ENCODE measurements at regions not wholly inside any gene's neighbourhood (a gene's known extent, or its start where the extent isn't known, plus 50 kb on each side); places are given as distances from the start of the nearest gene placed in this dataset.

DNA sequence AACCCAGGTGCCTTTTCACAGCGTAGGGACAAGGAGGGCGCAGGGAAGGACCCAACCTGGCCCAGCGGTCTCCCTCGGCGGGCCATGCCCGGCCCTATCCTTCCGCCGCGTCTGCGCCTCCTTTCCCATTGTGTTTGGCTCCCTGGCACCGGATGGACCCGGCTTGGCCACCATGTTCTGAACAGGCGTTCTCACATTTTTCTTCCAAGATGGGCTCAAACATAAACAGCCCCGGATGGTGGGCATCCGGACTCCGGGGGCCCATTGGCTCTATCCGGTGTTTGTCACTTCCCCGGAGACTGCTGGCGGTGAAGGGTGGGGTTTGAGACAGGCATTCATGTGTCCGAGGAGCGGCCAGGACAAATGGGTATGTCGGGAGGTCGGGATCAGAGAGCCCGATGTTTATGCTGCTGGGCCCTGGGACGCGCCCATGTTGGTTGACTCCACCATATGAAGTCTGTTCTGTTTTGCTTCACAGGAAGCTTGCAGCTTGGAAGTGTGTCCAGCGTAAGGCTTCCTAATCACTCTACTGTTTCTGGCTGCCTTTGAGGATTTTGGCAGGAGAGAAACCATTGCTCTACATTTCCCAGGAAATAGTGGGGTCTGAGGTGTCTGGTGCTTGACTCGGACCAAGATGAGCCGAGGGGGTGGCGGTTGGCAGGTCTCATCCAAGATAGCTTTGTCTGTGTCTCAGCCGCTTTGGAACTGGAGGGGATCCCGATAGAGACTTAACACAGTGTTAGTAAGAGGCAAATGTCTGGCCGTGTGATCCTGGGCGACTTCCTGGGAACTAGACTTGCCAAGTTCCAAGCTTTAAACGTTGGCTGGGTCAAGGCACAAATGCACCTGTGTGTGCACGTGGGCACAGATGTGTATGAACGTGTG, 188.3 kb downstream of the IRF8 start:
- DNase-seq (ENCODE audit: low spot score), result peak; percentile 56
- H3K36me3 ChIP-seq (ENCODE audit: low read depth), result no peaks in the 10 kb centered on the region
- H3K27me3 ChIP-seq (ENCODE audit: insufficient read depth, poor library complexity, severe bottlenecking), result peaks cover 20% of the 10 kb centered on the region
- no peak overlapping the region for H3K4me3 ChIP-seq (ENCODE audit: severe bottlenecking)
- TF ChIP-seq, protein P1, sequence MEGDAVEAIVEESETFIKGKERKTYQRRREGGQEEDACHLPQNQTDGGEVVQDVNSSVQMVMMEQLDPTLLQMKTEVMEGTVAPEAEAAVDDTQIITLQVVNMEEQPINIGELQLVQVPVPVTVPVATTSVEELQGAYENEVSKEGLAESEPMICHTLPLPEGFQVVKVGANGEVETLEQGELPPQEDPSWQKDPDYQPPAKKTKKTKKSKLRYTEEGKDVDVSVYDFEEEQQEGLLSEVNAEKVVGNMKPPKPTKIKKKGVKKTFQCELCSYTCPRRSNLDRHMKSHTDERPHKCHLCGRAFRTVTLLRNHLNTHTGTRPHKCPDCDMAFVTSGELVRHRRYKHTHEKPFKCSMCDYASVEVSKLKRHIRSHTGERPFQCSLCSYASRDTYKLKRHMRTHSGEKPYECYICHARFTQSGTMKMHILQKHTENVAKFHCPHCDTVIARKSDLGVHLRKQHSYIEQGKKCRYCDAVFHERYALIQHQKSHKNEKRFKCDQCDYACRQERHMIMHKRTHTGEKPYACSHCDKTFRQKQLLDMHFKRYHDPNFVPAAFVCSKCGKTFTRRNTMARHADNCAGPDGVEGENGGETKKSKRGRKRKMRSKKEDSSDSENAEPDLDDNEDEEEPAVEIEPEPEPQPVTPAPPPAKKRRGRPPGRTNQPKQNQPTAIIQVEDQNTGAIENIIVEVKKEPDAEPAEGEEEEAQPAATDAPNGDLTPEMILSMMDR (IDR thresholded peaks at IDR 0.05; ENCODE audit: poor library complexity, severe bottlenecking), result no peak
- ATAC-seq (ENCODE audit: low read depth), result no peak
- no peaks in the 10 kb centered on the region for H3K9me3 ChIP-seq (ENCODE audit: severe bottlenecking)
- H3K4me1 ChIP-seq (ENCODE audit: insufficient read depth, poor library complexity, severe bottlenecking), result no peaks in the 10 kb centered on the region
- H3K27ac ChIP-seq (ENCODE audit: poor library complexity, severe bottlenecking), result no peak overlapping the region

DNA sequence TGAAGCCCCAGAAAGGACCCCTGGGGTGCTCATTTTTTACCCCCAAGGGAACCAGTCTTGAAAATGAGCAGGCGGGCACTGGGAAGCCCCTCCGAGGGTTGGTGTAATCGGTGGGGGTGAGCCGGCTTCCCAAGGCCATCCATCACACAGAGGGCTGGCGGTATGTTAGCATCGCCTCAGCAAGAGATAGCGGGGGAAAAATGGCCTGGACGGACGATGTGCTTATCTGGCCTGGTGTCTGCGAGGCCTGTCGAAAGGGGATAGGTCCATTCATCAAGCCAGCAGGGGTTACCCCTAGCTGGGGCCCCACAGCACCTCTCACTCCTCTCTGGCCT, 188.9 kb downstream of the IRF8 start:
- ATAC-seq (ENCODE audit: low read depth) (no peak), DNase-seq (ENCODE audit: low spot score) (peak; percentile 41)
- Histone ChIP-seq H3K27me3 (ENCODE audit: insufficient read depth, poor library complexity, severe bottlenecking) (peaks cover 18% of the 10 kb centered on the region), H3K27ac (ENCODE audit: poor library complexity, severe bottlenecking) (no peak overlapping the region), H3K4me1 (ENCODE audit: insufficient read depth, poor library complexity, severe bottlenecking) (no peaks in the 10 kb centered on the region), H3K9me3 (ENCODE audit: severe bottlenecking) (no peaks in the 10 kb centered on the region), H3K4me3 (ENCODE audit: severe bottlenecking) (no peak overlapping the region), H3K36me3 (ENCODE audit: low read depth) (no peaks in the 10 kb centered on the region)
- TF ChIP-seq, protein P1 (IDR thresholded peaks at IDR 0.05; ENCODE audit: poor library complexity, severe bottlenecking), result no peak

DNA sequence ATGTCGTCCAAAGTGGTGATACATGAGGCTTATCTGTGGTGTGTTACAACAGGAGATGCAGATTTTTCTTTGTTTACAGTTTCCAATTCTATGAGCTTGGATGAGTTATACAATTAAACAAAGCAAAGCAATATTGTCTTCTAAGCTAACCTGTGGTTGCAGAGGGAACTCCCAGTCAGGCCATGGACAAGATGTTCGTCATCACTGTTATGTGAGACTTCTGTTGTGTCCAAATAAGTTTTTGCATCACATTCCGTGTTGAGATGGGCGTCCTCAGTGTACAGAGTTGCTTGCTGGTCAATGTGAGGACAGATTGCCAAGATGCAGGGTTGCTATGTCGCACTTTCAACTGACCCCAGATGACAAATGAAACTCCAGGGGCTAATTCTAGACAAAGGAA, 189.3 kb downstream of the IRF8 start:
- no peaks in the 10 kb centered on the region for H3K4me1 ChIP-seq (ENCODE audit: insufficient read depth, poor library complexity, severe bottlenecking)
- no peak overlapping the region for H3K27ac ChIP-seq (ENCODE audit: poor library complexity, severe bottlenecking)
- ATAC-seq (ENCODE audit: low read depth) (no peak), DNase-seq (ENCODE audit: low spot score) (peak; percentile 4)
- peaks cover 14% of the 10 kb centered on the region for H3K27me3 ChIP-seq (ENCODE audit: insufficient read depth, poor library complexity, severe bottlenecking)
- TF ChIP-seq, protein P1 (IDR thresholded peaks at IDR 0.05; ENCODE audit: poor library complexity, severe bottlenecking), result no peak
- no peak overlapping the region for H3K4me3 ChIP-seq (ENCODE audit: severe bottlenecking)
- no peaks in the 10 kb centered on the region for H3K36me3 ChIP-seq (ENCODE audit: low read depth)
- H3K9me3 ChIP-seq (ENCODE audit: severe bottlenecking), result no peaks in the 10 kb centered on the region

DNA sequence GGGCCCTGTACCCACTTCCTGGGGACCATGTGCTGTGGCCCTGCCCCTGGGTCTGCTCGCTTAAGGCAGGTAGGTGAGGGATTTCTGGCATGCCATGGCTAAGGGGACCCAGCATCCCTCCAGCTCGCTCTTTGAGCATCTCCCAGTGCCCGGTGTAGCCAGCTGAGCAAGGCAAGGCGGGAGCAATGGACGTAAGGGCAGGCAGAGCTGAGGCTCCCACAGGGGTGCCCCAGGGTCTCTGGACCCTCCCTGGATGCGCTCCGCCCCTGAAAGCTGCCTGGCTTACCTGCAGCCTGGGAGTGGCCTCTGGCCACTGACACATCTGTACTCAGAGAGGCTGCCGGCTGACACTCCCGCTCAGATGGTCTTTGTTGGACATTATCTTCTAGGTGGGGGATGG, 189.9 kb downstream of the IRF8 start:
- TF ChIP-seq, protein P1 (IDR thresholded peaks at IDR 0.05; ENCODE audit: poor library complexity, severe bottlenecking), result no peak
- Histone ChIP-seq H3K27me3 (ENCODE audit: insufficient read depth, poor library complexity, severe bottlenecking) (peaks cover 8% of the 10 kb centered on the region), H3K36me3 (ENCODE audit: low read depth) (no peaks in the 10 kb centered on the region), H3K4me3 (ENCODE audit: severe bottlenecking) (no peak overlapping the region), H3K27ac (ENCODE audit: poor library complexity, severe bottlenecking) (no peak overlapping the region), H3K9me3 (ENCODE audit: severe bottlenecking) (no peaks in the 10 kb centered on the region), H3K4me1 (ENCODE audit: insufficient read depth, poor library complexity, severe bottlenecking) (no peaks in the 10 kb centered on the region)
- ATAC-seq (ENCODE audit: low read depth) (no peak), DNase-seq (ENCODE audit: low spot score) (peak; percentile 55)

DNA sequence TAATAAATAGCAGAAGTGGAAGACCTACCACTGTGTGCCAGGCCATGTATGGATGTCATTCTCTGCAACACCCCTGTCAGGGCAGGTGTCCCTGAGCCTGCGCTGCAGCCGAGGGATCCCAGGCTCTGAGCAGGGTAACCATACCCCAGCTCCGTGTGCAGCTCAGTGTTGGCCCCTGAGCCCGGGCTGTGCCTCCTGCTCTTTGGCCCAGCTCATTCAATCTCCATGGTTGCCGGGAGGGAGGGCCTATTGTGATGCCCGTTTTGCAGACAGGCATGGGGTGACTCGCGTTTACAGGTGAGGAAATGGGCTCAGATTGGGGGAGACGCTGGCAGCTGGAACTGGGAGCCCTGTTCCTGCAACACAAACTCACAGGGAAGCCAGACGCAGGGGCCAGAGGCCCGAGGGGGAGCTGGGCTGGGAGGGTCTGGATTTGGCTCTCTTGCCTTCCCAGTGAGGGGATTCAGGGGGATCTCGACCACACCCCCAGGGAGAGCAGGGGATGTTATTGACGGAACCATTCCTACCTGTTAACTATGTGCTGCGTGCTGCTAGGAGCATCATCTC, 190.5 kb downstream of the IRF8 start:
- ATAC-seq (ENCODE audit: low read depth) (no peak), DNase-seq (ENCODE audit: low spot score) (peak; percentile 22)

More for the DNA sequence above, 190.5 kb downstream of the IRF8 start:
- H3K27me3 ChIP-seq (ENCODE audit: insufficient read depth, poor library complexity, severe bottlenecking), result peaks cover 4% of the 10 kb centered on the region
- H3K4me1 ChIP-seq (ENCODE audit: insufficient read depth, poor library complexity, severe bottlenecking), result no peaks in the 10 kb centered on the region
- H3K27ac ChIP-seq (ENCODE audit: poor library complexity, severe bottlenecking), result no peak overlapping the region
- H3K36me3 ChIP-seq (ENCODE audit: low read depth), result no peaks in the 10 kb centered on the region
- H3K4me3 ChIP-seq (ENCODE audit: severe bottlenecking), result no peak overlapping the region
- TF ChIP-seq, protein P1 (IDR thresholded peaks at IDR 0.05; ENCODE audit: poor library complexity, severe bottlenecking), result no peak
- no peaks in the 10 kb centered on the region for H3K9me3 ChIP-seq (ENCODE audit: severe bottlenecking)
